HG02798 (cell line): ENCODE measurements at regions not wholly inside any gene's neighbourhood (a gene's known extent, or its start where the extent isn't known, plus 50 kb on each side); places are given as distances from the start of the nearest gene placed in this dataset.

Experiments used
- ATAC-seq: cut with Tn5 transposase; IDR thresholded peaks from one replicate; pipeline ENCODE4 v1.9.1; 2021; ENCODE audit warnings: mild to moderate bottlenecking; ENCODE audit not compliant: unreplicated experiment, poor library complexity

GRCh38 chr4:167290678-167291077 is 56.4 kb upstream of the SPOCK3 start:
- ATAC-seq, result no peak

GRCh38 chr4:167308876-167309275 is 74.6 kb upstream of the SPOCK3 start:
- no peak for ATAC-seq

- ATAC-seq, result no peak
Measured at GRCh38 chr4:167321299-167321698, 87.0 kb upstream of the SPOCK3 start.

GRCh38 chr4:167339781-167340180 is 105.5 kb upstream of the SPOCK3 start:
- ATAC-seq, result no peak

GRCh38 chr4:167359711-167360110 is 125.4 kb upstream of the SPOCK3 start:
- no peak for ATAC-seq

GRCh38 chr4:167379076-167379835 is 145.0 kb upstream of the SPOCK3 start:
- ATAC-seq, result no peak

GRCh38 chr4:167380964-167381363 is 146.7 kb upstream of the SPOCK3 start:
- ATAC-seq, result no peak

GRCh38 chr4:167383291-167383690 is 149.0 kb upstream of the SPOCK3 start:
- ATAC-seq, result no peak

GRCh38 chr4:167397586-167397985 is 163.3 kb upstream of the SPOCK3 start:
- ATAC-seq, result no peak

- no peak for ATAC-seq
Measured at GRCh38 chr4:167399201-167399600, 164.9 kb upstream of the SPOCK3 start.

- ATAC-seq, result no peak
Measured at GRCh38 chr4:167406181-167406580, 171.9 kb upstream of the SPOCK3 start.

GRCh38 chr4:167415461-167415860 is 181.2 kb upstream of the SPOCK3 start:
- ATAC-seq, result no peak

- ATAC-seq, result no peak
Measured at GRCh38 chr4:167419468-167420140, 185.3 kb upstream of the SPOCK3 start.

- ATAC-seq, result no peak
Measured at GRCh38 chr4:167421201-167421600, 186.9 kb upstream of the SPOCK3 start.

GRCh38 chr4:167424341-167425256 is 190.3 kb upstream of the SPOCK3 start:
- ATAC-seq, result no peak

GRCh38 chr4:167428156-167428555 is 193.9 kb upstream of the SPOCK3 start:
- ATAC-seq, result no peak

GRCh38 chr4:167431371-167431770 is 197.1 kb upstream of the SPOCK3 start:
- no peak for ATAC-seq

GRCh38 chr4:167435786-167436185 is 201.5 kb upstream of the SPOCK3 start:
- ATAC-seq, result no peak

GRCh38 chr4:167443841-167444240 is 209.5 kb upstream of the SPOCK3 start:
- no peak for ATAC-seq

GRCh38 chr4:167452922-167453430 is 218.7 kb upstream of the SPOCK3 start:
- ATAC-seq, result no peak

- no peak for ATAC-seq
Measured at GRCh38 chr4:167456619-167457018, 222.3 kb upstream of the SPOCK3 start.
